GM19438 (cell line): ENCODE measurements at regions not wholly inside any gene's neighbourhood (a gene's known extent, or its start where the extent isn't known, plus 50 kb on each side); places are given as distances from the start of the nearest gene placed in this dataset.

Experiments
- ATAC-seq: cut with Tn5 transposase; IDR thresholded peaks from one replicate; pipeline ENCODE4 v1.9.1; 2021; ENCODE audit warnings: low read depth; ENCODE audit not compliant: unreplicated experiment

GRCh38 chr12:124504273-124505000, 63.0 kb downstream of the NCOR2 start:
- ATAC-seq, result no peak

- ATAC-seq, result no peak
Observed at GRCh38 chr12:124503305-124503704, 64.1 kb downstream of the NCOR2 start.

- no peak for ATAC-seq
Observed at GRCh38 chr12:124502379-124502778, 65.0 kb downstream of the NCOR2 start.

- ATAC-seq, result no peak
Observed at GRCh38 chr12:124501827-124502226, 65.6 kb downstream of the NCOR2 start.

- no peak for ATAC-seq
Observed at GRCh38 chr12:124501112-124501561, 66.3 kb downstream of the NCOR2 start.

GRCh38 chr12:124499898-124500244, 67.5 kb downstream of the NCOR2 start:
- ATAC-seq, result no peak

GRCh38 chr12:124499190-124499753, 68.1 kb downstream of the NCOR2 start:
- ATAC-seq, result no peak

GRCh38 chr12:124498275-124499189, 68.9 kb downstream of the NCOR2 start:
- ATAC-seq, result no peak

GRCh38 chr12:124497658-124498057, 69.8 kb downstream of the NCOR2 start:
- ATAC-seq, result no peak

- no peak for ATAC-seq
Observed at GRCh38 chr12:124497039-124497438, 70.4 kb downstream of the NCOR2 start.

GRCh38 chr12:124496584-124496983, 70.8 kb downstream of the NCOR2 start:
- ATAC-seq, result no peak

- no peak for ATAC-seq
Observed at GRCh38 chr12:124495194-124495983, 72.0 kb downstream of the NCOR2 start.

- ATAC-seq, result no peak
Observed at GRCh38 chr12:124494751-124495129, 72.7 kb downstream of the NCOR2 start.

GRCh38 chr12:124493809-124494750, 73.3 kb downstream of the NCOR2 start:
- ATAC-seq, result peak; percentile 84

GRCh38 chr12:124492879-124493808, 74.3 kb downstream of the NCOR2 start:
- ATAC-seq, result no peak

- ATAC-seq, result no peak
Observed at GRCh38 chr12:124491856-124492420, 75.5 kb downstream of the NCOR2 start.

- ATAC-seq, result no peak
Observed at GRCh38 chr12:124491310-124491709, 76.1 kb downstream of the NCOR2 start.
